ENCODE measurements at regions not wholly inside any gene's neighbourhood (a gene's known extent, or its start where the extent isn't known, plus 50 kb on each side); places are given as distances from the start of the nearest gene placed in this dataset.

DNA sequence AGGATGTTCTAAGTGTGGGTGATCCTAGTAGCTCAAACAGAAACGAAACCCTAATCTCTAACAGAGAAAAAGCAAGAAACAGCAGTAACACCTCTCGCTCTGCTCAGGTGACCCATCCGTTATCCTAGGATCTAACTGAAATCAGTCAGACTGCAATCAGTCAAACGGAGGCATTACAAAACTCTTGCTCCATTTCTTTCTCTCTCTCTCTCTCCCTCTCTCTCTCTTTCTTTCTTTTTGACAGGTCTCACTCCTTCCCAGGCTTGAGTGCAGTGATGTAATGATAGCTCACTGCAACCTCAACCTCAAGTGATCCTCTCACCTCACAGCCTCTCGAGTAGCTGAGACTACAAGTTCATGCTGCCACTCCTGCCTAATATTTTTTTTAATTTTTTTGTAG is 1283.5 kb upstream of the CELF2 start:
- TF ChIP-seq, protein P1, sequence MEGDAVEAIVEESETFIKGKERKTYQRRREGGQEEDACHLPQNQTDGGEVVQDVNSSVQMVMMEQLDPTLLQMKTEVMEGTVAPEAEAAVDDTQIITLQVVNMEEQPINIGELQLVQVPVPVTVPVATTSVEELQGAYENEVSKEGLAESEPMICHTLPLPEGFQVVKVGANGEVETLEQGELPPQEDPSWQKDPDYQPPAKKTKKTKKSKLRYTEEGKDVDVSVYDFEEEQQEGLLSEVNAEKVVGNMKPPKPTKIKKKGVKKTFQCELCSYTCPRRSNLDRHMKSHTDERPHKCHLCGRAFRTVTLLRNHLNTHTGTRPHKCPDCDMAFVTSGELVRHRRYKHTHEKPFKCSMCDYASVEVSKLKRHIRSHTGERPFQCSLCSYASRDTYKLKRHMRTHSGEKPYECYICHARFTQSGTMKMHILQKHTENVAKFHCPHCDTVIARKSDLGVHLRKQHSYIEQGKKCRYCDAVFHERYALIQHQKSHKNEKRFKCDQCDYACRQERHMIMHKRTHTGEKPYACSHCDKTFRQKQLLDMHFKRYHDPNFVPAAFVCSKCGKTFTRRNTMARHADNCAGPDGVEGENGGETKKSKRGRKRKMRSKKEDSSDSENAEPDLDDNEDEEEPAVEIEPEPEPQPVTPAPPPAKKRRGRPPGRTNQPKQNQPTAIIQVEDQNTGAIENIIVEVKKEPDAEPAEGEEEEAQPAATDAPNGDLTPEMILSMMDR (IDR thresholded peaks at IDR 0.05; ENCODE audit: extremely low read depth, insufficient read depth, missing control alignments) = no peak
- DNase-seq (ENCODE audit: low spot score) = no peak
- in situ Hi-C loops (cut with MboI; ENCODE audit: low pct_unique_long_range_greater_than_20kb, low sequenced_read_pairs, unreplicated experiment) = no loop called here

DNA sequence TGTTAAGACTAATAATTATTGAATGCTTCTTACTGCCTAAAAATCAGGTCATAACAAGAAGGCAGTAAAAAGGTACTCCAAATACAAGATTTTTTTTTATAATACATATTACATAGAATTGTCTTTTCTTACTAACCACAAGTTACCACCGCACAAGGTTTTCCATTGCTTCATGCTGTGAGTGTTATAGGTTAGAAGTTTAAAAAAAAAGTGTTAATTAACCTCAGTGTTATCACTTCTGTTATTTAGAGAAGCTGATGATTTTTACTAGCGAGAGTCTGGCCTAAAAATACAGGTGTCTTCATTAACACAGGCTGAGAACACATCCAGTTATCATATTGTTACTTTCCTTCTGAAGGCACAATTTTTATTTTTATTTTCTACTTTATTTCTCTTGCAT is 1281.9 kb upstream of the CELF2 start:
- in situ Hi-C loops (cut with MboI; ENCODE audit: low pct_unique_long_range_greater_than_20kb, low sequenced_read_pairs, unreplicated experiment) = no loop called here
- TF ChIP-seq, protein P1 (IDR thresholded peaks at IDR 0.05; ENCODE audit: extremely low read depth, insufficient read depth, missing control alignments) = no peak
- DNase-seq (ENCODE audit: low spot score) = no peak

DNA sequence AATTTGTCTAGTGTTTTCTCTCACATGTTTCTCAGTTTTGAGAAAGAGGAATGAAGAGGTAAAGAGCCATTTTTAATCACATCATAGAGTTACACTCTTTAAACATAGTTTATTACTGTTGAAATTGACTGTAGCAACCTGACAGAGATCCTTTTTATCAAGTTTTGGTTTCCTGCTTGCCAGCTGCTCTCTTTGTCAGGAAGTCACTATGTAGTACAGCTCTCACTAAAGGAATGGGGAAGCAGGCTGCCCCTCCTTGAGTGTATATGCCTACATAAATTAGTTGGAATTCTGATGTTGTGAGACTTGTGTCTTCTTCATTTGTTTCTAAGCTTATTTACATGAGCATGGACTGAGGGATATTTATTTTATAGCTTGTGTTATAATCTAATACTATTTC is 1274.0 kb upstream of the CELF2 start:
- no peak for DNase-seq (ENCODE audit: low spot score)
- in situ Hi-C loops (cut with MboI; ENCODE audit: low pct_unique_long_range_greater_than_20kb, low sequenced_read_pairs, unreplicated experiment) = no loop called here
- TF ChIP-seq, protein P1 (IDR thresholded peaks at IDR 0.05; ENCODE audit: extremely low read depth, insufficient read depth, missing control alignments) = no peak

- TF ChIP-seq, protein P1 (IDR thresholded peaks at IDR 0.05; ENCODE audit: extremely low read depth, insufficient read depth, missing control alignments) = no peak
- in situ Hi-C loops (cut with MboI; ENCODE audit: low pct_unique_long_range_greater_than_20kb, low sequenced_read_pairs, unreplicated experiment) = no loop called here
- no peak for DNase-seq (ENCODE audit: low spot score)
Observed at GRCh38 chr10:9745158-9745557, 1272.5 kb upstream of the CELF2 start.

DNA sequence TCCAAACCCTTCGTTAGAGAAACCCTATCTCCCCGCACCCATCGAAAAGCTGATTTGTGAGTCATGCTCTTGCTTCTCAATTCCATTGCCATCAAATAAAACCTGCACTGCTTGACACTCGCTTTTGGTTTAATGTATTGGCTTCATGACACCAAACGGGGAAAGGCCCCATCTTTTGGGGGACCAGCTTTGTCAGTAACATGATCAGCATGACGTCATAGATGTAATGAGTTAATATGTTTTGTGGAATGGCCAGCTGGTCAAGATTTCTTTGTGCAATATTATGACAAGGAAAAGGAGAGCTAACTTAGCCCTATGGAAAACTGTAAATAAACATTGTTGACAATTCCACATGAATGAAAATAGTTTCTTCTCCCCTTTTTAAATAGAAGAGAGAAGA is 1260.5 kb upstream of the CELF2 start:
- in situ Hi-C loops (cut with MboI; ENCODE audit: low pct_unique_long_range_greater_than_20kb, low sequenced_read_pairs, unreplicated experiment) = no loop called here
- TF ChIP-seq, protein P1 (IDR thresholded peaks at IDR 0.05; ENCODE audit: extremely low read depth, insufficient read depth, missing control alignments) = no peak
- no peak for DNase-seq (ENCODE audit: low spot score)

GRCh38 chr10:9759596-9759995 is 1258.1 kb upstream of the CELF2 start:
- in situ Hi-C loops (cut with MboI; ENCODE audit: low pct_unique_long_range_greater_than_20kb, low sequenced_read_pairs, unreplicated experiment) = no loop called here
- TF ChIP-seq, protein P1 (IDR thresholded peaks at IDR 0.05; ENCODE audit: extremely low read depth, insufficient read depth, missing control alignments) = no peak
- no peak for DNase-seq (ENCODE audit: low spot score)

Measured in GM13977 (cell line).